ENCODE measurements at regions not wholly inside any gene's neighbourhood (a gene's known extent, or its start where the extent isn't known, plus 50 kb on each side); places are given as distances from the start of the nearest gene placed in this dataset.
"Not testable (repeated sequence)": the region's sequence is repeated elsewhere in the genome, so short reads cannot be mapped to it uniquely, and the experiment has no call there.

DNA sequence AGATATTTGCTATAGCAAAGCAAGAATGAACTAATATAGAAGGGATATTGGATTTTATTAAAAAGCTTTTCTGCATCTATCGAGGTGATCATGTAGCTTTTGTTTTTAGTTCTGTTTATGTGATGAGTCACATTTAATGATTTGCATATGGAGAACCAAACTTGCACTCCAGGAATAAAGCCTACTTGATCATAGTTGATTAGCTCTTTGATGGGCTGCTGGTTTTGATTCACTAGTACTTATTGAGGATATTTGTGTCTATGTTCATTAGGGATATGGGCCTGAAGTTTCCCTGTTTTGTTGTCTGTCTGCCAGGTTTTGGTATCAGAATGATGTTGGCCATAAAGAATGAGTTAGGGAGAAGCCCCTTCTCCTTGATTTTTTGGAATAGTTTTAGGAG lies 310.7 kb downstream of the ARPP21 start:
- no peak for DNase-seq

DNA sequence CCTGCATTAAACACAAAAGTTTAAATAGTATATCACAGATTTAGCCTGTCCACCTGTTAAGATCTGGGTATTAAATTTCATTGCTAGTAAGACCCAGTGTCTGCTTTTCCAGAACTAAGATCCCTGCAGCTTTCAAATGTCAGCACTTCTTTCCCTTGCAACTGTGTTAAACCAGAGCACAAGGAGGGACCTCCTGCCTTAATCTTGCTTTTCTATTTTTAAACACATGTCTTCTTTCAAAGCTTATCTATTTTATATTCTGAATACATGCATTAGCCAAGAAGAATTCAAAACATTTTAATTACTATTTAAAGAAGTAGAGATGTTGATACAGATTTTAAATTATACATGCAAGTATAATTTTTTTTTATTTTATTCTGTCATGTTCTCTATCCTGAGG lies 315.1 kb downstream of the ARPP21 start:
- no peak for DNase-seq

DNA sequence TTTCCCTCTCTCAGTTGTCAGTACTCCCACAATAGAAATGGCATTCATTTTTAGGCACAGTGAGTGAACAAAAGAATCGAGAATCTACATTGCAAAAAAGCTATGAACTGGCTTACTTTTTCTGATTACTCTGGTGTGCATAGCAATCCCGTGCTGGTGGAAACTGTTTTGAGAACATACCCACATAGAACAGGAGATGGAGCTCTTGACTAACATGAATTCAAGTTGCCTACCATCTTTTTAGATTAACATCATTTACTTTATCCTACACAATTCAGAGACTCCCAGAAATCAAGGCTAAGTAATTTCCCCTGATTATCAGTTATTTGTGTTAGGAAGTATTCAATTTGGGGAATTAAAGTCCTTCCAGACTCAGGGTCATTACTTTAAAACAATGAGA lies 326.6 kb downstream of the ARPP21 start:
- DNase-seq, result no peak

DNA sequence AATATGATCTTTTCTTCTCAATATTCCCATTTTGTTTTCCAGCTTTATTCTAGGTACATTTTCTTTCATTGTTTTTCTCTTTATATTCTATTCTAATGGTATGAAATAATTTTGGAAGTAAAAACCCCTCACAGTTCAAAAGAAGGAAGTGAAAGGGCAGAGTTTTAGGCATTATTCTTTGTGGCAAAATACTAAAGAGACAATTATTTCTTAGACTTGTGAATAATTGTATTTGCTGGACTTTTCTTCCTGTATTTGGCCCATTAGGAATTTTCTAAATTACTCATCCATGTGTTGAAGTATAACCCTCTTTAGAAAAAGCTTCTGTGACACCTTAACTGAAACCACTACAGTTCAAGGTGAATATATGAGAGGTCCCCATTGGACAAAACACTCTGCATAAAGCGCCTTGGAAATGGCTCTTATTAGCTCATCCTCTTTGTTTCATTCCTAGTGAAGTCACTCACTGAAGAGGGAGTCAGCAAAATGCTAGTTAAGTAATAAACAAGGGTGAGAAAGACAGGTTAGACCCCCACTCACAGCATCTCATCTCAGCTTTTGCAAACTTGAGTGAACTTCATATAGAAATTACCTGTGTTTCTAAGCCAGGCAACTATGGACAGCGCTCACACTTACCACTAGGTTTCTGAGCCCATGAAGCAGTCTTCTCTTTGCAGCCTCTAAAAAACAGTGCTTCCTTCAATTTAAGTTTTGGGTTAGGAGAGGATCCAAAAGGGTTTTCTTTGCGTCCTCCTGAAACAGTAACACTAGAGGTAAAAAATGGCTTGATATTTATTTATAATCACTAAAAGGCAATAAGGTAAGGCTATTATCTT lies 327.5 kb downstream of the ARPP21 start:
- no peak for DNase-seq

DNA sequence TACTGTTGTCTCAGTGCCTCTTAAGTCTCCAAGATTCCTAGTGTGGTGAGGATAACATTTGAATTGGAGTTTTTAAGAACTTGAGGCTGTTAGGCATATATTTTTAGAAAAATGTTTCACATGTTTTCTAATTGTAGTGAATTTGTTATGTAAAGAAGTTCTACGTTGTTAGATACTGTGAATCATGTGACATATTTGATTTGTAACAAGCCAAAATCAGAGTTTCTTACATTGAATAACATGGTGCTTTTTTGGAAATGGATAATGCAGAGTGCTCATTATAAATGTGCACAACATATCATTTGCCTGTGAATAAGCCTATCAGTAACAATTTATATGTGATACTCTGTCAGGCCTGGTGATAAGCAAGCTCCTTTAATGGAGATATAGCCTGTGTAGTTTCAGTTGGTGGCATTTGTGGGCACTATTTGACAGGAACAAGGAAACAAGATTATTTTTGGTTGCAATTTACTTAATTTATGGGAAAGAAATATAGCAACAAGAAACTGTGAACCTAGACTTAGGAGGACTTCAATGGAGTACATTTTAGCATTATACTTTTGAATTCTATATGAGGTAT lies 328.8 kb downstream of the ARPP21 start:
- no peak for DNase-seq

DNA sequence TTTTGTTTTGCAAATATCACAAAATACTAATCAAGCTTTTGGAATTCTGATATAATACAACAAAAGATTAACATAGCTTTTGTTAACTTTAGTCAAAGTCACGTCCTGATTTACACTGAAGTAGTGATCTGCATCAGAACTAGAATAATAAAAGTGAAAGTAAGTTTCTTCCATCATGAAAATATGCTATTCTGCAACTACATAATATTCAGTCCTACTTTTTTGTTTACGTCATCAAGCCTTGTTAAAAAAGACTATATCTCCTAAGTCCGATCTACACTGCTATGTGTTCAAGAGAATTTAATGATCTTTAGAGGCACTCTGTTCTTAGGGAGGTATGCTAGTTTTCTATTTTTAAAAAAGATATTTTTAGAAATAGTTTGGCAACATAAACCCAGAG lies 330.1 kb downstream of the ARPP21 start:
- DNase-seq, result no peak

DNA sequence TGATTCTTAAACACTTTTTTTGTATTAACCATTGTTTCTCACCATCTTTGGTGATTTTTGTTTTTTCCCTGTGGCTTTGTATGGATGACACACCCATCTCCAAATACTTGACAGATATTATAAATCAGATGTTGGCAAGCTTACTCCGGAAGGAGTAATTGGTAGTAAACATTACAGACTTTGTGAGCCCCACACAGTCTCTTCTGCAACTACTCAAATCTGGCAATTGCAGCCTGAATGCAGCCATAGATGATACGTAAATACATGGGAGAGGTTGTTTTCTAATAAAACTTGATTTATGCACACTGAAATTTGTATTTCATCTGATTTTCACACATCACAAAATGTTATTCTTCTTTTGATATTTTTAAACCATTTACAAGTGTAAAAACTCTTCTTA lies 331.5 kb downstream of the ARPP21 start:
- DNase-seq, result no peak

DNA sequence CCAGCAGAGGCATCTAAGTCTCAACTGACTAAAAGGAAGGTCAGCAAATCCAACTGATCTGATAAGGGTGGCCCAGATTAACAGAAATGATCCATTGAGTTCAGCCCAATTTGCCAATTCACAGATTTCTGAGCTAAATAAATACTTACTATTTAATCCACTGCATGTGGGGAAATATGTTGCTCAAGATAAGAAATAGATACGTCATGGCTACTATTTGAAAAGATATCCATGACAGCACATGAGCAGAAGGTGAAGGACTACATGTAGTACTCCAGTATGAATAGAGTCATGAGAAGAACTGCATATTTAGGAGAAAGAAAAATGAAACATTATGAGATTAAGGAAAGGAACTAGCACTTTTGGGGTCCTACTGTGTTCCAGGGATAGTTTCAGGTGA lies 332.4 kb downstream of the ARPP21 start:
- no peak for DNase-seq

DNA sequence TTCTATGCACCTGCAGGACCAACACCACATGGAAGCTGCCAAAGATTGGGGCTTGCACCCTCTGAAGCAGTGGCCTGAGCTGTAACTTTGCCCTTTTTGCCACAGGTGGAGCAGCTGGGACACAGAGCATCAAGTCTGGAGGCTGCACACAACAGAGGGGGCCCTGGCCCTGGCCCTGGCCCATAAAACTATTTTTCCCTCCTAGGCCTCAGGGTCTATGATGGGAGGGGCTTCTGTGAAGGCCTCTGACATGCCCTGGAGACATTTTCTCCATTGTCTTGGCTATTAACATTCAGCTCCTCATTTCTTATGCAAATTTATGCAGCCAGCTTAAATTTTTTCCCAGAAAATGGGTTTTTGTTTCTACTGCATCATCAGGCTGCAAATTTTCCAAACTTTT lies 335.5 kb downstream of the ARPP21 start:
- no peak for DNase-seq

DNA sequence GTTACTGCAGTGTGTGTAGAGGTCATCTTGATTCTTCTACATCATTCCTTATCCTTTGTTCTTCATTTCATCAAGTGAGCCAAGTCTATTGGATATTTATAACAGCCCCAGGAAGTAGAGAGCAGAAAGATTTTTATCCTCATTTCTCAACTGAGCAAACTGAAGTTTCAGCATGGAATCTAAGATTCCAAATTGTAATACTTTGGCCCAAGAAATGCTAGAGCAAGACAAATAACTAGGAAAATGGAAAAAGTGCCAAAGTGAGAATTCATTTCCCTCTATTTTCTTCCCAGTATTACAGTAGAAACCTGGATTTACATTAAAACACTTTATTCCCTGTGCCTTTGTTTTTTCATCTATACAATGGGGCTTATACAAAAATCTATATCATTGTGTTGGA lies 346.8 kb downstream of the ARPP21 start:
- no peak for DNase-seq

DNA sequence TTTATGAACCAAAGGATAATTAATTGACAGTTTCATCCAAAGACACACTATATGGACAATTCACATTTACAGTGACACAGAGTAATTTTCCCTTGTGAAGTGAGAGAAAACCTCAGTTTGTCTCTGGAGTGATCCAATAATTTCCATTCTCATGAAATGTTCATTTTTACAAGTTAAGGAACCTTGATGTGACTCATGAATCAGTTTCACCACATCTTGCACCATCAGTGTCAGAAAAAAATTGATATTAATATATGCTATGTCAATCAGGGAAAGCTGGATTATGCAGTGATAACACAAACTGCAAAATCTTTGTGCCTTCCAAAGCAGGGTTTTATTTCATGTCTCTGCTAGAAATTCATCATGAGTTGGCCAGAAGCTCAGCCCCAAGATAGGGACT lies 348.1 kb downstream of the ARPP21 start:
- no peak for DNase-seq

DNA sequence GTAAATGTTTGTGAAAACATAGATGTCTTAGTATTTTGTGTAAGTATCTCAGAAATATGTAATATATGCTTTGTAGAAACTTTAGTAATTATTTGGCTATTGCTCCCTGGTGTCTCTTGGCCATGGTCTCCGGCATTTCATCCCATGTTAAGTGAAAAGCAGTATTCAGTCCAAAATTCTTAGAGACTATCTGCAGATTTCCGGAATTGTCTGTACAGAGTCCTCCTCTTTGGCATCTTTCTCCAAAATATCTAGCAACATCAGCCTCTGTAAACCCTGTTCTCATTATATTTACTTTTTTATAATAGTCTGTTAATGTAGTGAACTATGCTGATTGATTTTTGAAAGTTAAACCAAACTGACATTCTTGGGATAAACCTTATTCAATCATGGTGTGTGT lies 352.7 kb downstream of the ARPP21 start:
- no peak for DNase-seq

DNA sequence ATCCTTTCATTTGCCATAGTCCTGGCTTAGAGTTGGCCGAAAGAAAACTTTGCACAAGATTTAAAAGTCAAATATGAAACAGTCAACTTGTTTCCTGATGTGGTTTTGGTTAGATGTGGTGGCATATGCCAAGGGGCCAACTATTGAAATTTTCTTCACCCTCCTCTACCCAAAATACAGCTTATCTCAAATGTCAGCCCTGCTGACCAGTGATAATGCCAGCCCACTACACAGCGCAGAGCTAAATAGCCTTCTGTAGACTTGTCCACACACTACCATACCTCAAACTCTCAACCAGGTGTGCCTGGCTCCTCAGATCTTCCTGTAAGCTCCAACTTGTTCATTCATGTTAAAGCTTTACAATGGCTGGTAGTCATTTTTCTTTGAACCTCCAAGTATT lies 368.5 kb upstream of the STAC start:
- DNase-seq, result no peak

DNA sequence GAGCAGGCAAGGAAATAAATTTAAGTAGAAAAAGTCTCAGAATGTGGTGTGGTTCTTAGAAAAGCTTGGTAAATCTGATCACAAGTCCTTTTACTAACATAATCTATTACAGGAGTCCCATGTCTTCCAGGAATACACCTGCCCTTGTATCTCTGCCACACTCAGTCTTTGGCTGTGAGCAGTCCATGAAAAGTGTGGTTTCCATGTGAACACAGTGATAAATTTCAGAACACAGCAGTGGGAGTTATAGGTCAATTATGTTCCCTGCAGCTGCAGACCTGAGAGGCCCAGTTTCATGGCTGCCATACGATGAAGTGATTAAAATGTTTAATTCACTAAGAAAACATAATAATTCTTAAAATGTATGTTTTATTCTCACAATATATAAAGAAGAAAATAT lies 366.9 kb upstream of the STAC start:
- no peak for DNase-seq

DNA sequence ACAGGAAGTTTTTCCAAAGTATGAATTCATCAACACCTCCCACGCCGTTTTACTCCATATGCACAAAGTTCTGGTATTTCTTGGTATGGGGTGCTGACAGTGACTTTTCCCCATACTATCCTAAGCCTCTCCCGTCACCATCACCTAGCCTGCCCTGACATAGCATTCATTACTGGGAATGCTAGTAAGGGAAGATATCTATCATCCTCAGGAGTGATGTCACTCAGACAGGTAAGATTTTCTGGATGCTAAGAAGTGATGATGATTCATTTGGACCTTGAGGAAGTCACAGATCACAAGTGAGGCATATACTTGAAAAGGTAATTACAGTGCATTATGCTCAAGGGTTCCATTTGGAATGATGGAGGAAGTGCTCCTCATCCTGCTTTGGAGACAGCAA lies 355.1 kb upstream of the STAC start:
- DNase-seq, result no peak

DNA sequence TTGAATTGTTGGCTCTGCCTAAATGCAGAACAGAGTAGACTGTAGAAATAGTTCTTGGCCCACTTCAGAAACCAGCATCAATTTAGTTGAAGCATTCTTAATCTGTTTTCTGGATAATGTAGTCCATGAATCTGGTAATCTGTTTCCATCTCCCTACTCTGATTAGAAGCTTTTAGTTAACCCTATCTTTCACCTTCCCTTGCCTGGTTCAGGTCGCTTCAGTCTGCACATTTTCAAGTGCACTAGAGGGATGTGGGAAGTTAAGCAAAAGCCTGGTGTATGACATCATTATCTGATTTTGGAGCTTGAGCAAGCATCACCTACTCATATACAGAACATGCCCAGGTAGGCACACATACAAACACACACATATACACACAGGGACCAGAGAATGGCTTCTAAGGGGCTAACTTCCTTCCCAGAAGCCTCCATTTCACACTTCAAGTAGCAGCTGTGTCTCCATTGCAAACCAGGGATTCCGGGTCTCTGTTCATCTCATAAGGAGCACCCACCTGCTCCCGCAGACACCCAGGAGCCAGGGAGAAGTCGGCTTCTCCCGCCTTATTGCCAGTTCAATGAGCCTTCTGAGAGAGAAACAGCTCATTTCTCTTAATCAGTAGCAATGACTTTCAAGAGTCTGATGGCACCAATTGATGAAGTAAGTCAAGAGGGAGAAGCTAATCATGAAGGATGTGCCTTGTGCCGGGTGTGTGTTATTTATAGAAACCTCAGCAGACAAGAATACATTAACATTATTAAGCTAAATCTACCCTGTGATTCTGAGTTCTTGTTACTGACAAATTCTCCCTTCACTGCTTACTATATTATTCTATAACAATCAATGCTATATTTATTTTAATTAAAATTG lies 347.9 kb upstream of the STAC start:
- no peak for DNase-seq

DNA sequence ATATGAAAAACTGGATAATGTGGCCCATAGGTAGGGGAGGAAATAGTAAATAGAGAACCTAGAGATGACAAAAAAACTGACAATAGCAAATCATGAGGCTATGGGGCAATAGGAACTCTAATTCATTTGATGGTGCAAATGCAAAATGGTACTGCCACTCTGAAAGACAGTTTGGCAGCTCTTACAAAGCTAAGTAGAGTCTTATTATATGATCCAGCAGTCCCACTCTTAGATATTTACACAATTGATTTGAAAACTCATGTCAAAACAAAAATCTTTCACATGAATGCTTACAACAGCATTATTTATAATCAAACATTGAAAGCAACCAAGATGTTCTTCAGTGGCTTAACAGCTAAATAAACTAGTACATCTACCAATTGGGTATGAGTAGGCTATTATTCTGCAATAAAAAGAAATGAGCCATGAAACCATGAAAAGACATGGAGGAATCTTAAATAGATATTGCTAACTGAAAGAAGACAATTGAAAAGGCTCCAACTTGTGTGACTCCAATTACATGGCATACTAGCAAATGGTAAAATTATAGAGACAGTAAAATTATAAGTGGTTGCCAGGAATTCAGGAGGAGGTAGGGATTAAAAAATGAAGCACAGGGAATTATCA lies 321.8 kb upstream of the STAC start:
- DNase-seq, result peak; percentile 70

DNA sequence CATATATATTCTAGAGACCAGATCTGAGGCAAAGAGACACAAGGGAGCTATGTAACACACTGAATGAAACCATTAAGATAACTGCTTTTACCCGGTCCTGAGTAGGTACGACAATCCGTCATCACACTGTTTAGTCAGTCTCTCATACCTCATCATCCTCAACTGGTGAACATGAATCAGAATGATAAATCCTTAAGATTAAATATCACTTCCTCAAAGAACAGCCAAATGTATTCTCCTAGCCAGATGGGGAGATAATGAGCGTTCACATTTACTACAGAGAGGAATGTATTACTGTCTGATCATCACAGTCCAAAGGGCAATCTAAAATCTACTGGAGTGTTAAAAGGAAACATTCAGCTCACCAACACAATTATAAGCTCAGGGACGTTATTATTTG lies 319.4 kb upstream of the STAC start:
- no peak for DNase-seq

DNA sequence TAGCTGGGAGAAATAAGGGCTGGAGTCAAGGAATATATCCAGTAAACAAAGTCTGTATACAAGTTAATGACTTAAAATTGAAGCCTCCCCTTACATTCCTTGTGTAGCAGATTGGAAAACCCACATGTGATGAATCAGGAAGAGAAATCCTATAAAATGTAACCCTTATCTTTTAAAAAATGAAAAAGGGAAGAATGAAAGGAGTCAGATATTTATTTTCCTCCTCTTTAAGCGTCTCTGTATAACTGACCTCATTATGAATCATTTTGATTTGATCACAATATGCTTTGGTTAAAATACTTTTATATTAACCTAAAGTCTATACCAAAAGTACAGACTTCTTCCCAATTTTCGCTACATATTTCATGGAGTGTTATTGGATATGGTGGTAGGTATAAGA lies 316.3 kb upstream of the STAC start:
- DNase-seq, result no peak

DNA sequence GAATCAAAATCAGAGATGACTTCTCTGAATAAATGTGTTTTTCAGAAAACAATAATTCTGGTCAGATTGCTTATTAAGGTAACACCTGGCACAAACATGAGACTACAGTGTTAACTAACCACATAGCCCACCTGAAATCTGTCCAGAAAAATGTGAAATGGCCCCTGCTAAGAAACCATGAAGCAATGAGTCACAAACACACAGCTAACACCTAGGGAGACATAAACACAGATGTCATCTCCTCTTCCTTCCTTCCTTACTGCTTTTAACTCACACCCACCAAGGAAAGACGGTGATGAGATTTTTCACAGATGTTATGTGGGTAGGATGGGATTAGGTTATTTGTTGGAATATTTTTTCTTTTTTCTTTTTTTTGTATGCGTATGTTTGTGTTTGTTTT lies 315.0 kb upstream of the STAC start:
- no peak for DNase-seq

DNA sequence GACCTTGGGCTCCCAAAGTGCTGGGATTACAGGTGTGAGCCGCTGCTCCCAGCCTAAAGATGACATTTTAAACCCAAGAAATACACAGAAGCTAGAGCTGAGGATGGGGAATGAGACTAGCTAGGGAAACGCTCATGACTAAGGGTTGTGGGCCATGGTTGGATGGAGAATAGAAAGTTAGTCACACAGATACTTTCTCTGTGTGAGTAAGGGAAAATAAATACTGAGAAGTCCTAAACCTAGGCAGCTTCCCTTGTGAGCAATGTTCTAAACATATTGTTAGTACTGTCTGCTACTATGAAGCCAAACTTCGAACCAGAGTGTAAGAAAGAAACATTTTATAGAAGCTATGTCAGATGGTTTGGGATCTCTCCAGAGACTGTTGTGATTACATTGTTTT lies 304.8 kb upstream of the STAC start:
- no peak for DNase-seq

DNA sequence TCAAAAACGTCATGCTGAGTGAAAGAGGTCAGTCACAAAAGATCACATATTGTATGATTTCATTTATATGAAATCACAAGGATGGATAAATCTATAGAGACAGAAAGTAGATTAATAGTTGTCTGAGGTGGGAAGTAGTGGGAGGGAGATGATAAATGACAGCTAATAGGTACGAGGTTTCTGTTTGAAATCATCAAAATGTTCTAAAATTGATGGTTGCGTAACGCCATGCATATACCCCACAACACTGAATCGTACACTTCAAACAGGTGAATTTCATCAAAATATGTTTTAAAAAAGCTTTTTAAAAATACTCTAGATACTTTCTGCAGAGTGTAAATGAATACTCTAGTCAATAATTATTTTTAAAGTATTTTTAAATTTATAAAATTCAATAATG lies 303.0 kb upstream of the STAC start:
- no peak for DNase-seq

DNA sequence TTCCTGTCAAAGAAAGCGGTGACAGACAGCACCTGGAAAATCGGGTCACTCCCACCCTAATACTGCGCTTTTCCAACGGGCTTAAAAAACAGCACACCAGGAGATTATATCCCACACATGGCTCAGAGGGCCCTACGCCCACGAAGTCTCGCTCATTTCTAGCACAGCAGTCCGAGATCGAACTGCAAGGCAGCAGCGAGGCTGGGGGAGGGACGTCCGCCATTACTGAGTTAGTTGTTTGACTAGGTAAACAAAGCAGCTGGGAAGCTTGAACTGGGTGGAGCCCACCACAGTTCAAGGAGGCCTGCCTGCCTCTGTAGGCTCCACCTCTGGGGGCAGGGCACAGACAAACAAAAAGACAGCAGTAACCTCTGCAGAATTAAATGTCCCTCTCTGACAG lies 297.3 kb upstream of the STAC start:
- not testable (repeated sequence) for DNase-seq

DNA sequence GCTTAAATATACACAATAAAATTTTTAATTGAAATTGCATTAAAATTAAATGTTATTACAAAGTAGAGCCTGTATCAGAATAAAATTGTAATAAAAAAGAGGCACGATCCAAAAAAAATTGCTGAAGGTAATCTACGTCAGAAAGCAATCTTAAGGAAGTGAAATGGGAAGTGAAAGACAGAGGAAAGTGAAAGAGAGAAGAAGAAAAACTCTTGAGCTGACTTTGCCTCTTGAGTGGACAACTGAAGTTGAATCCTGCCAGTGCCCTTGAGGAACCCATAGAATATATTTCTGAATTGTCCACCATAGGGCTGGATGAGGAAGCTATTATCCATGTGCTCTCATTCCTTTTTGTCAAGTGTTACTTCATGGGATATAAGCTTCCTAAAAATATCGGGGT lies 285.1 kb upstream of the STAC start:
- no peak for DNase-seq
